Neural progenitor cell (in vitro differentiated cells): ENCODE measurements at regions not wholly inside any gene's neighbourhood (a gene's known extent, or its start where the extent isn't known, plus 50 kb on each side); places are given as distances from the start of the nearest gene placed in this dataset.
A peak's percentile ranks its signal among the peaks of the same experiment; 100 is the strongest.
"Not testable (repeated sequence)": the region's sequence is repeated elsewhere in the genome, so short reads cannot be mapped to it uniquely, and the experiment has no call there.

ENCODE experiments used
- DNase-seq: peaks from one replicate; pipeline ENCODE4 v3.0.0-alpha.2; 2016; ENCODE audit warnings: low spot score
- H2AFZ ChIP-seq: fragments of 200-600 bp; sonication (generic); replicated peaks from 2 replicates; pipeline ENCODE4 v1.6.1; 2016; ENCODE audit warnings: antibody characterized with exemption
- H3F3A ChIP-seq: fragments of 200-600 bp; sonication (generic); 2 replicates; pipeline ENCODE4 v1.6.1; 2016; ENCODE audit warnings: antibody characterized with exemption, low read depth
- H3K27ac ChIP-seq: fragments of 200-600 bp; sonication (generic); 2 replicates; pipeline ENCODE4 v1.5.1; 2016; ENCODE audit warnings: mild to moderate bottlenecking
- H3K27me3 ChIP-seq: fragments of 200-600 bp; sonication (generic); 2 replicates; pipeline ENCODE4 v1.6.1; 2016; ENCODE audit warnings: mild to moderate bottlenecking, moderate library complexity
- H3K36me3 ChIP-seq: fragments of 200-600 bp; sonication (generic); 2 replicates; pipeline ENCODE4 v1.5.1; 2016
- H3K4me1 ChIP-seq: fragments of 200-600 bp; sonication (generic); 2 replicates; pipeline ENCODE4 v1.6.1; 2016; ENCODE audit warnings: mixed run types
- H3K4me2 ChIP-seq: fragments of 200-600 bp; sonication (generic); 2 replicates; pipeline ENCODE4 v1.6.1; 2016
- H3K4me3 ChIP-seq: fragments of 200-600 bp; sonication (generic); 2 replicates; pipeline ENCODE4 v1.5.1; 2016
- H3K79me2 ChIP-seq: fragments of 200-600 bp; sonication (generic); 2 replicates; pipeline ENCODE4 v1.6.1; 2016; ENCODE audit warnings: low read depth
- H3K9ac ChIP-seq: fragments of 200-600 bp; sonication (generic); 2 replicates; pipeline ENCODE4 v1.6.1; 2016
- H3K9me3 ChIP-seq: fragments of 200-600 bp; sonication (generic); 2 replicates; pipeline ENCODE4 v1.5.1; 2016; ENCODE audit warnings: low read depth
- H4K20me1 ChIP-seq: fragments of 200-600 bp; sonication (generic); 2 replicates; pipeline ENCODE4 v1.6.1; 2016; ENCODE audit warnings: low read depth
- H3K27ac Mint-ChIP-seq: 3 replicates; pipeline ENCODE4 v1.8.0; 2021; ENCODE audit warnings: mixed read lengths
- H3K27me3 Mint-ChIP-seq: 2 replicates; pipeline ENCODE4 v1.8.0; 2022; ENCODE audit warnings: low read depth, mild to moderate bottlenecking, inconsistent platforms, moderate library complexity, mixed read lengths; ENCODE audit not compliant: insufficient read depth
- H3K36me3 Mint-ChIP-seq: 3 replicates; pipeline ENCODE4 v1.8.0; 2021; ENCODE audit warnings: mixed read lengths
- H3K4me1 Mint-ChIP-seq: 3 replicates; pipeline ENCODE4 v1.8.0; 2021; ENCODE audit warnings: mixed read lengths
- H3K4me3 Mint-ChIP-seq: 3 replicates; pipeline ENCODE4 v1.8.0; 2021; ENCODE audit warnings: mild to moderate bottlenecking, moderate library complexity, mixed read lengths
- H3K9me3 Mint-ChIP-seq: 3 replicates; pipeline ENCODE4 v1.8.0; 2020; ENCODE audit warnings: mixed read lengths
- EZH2 ChIP-seq: fragments of 200-600 bp; sonication (generic); IDR thresholded peaks from 2 replicates; pipeline ENCODE4 v1.6.1; 2017; ENCODE audit warnings: antibody characterized with exemption, mild to moderate bottlenecking, moderate library complexity
- EZH2phosphoT487 ChIP-seq: fragments of 200-600 bp; sonication (generic); IDR thresholded peaks from 2 replicates; pipeline ENCODE4 v1.6.1; 2017; ENCODE audit warnings: antibody characterized with exemption
- TF ChIP-seq, protein P1 (sequence below): fragments of 200-600 bp; sonication (generic); IDR thresholded peaks from 2 replicates; pipeline ENCODE4 v1.5.1; 2017; ENCODE audit warnings: antibody characterized with exemption, mild to moderate bottlenecking

DNA sequence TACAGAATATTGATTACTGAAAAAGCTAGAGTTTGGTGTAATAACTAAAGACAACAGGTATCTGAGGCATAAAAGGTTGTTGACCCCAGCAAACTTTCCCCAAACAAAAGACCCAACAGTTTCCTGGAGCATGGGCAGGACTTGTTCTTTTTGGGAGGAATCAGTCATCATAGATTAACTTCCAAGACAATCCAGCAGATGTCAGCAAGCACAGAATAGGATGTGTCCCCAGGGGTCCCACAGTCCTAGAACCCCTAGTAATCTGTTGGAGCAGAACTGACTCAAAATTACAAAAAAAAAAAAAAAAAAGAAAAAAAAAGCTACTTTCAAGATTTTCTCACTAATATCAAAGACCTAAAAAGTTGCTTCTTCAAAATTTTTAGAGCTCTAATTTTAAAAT lies 564.7 kb upstream of the SLC39A10 start:
- Mint-ChIP-seq H3K36me3 (no peaks in the 10 kb centered on the region), H3K9me3 (no peaks in the 10 kb centered on the region), H3K27ac (no peak overlapping the region), H3K27me3 (peaks cover 2% of the 10 kb centered on the region), H3K4me3 (no peak overlapping the region), H3K4me1 (peaks cover 5% of the 10 kb centered on the region)
- Histone ChIP-seq H3K4me2 (no peak overlapping the region), H3K27me3 (no peaks in the 10 kb centered on the region), H3K4me3 (no peak overlapping the region), H3K79me2 (no peaks in the 10 kb centered on the region), H3F3A (no peaks in the 10 kb centered on the region), H3K4me1 (peaks cover 14% of the 10 kb centered on the region), H4K20me1 (no peaks in the 10 kb centered on the region), H3K27ac (no peak overlapping the region), H3K9me3 (no peaks in the 10 kb centered on the region), H2AFZ (no peak overlapping the region), H3K9ac (no peak overlapping the region), H3K36me3 (no peaks in the 10 kb centered on the region)
- no peak for TF ChIP-seq EZH2
- TF ChIP-seq EZH2phosphoT487: no peak
- TF ChIP-seq, protein P1, sequence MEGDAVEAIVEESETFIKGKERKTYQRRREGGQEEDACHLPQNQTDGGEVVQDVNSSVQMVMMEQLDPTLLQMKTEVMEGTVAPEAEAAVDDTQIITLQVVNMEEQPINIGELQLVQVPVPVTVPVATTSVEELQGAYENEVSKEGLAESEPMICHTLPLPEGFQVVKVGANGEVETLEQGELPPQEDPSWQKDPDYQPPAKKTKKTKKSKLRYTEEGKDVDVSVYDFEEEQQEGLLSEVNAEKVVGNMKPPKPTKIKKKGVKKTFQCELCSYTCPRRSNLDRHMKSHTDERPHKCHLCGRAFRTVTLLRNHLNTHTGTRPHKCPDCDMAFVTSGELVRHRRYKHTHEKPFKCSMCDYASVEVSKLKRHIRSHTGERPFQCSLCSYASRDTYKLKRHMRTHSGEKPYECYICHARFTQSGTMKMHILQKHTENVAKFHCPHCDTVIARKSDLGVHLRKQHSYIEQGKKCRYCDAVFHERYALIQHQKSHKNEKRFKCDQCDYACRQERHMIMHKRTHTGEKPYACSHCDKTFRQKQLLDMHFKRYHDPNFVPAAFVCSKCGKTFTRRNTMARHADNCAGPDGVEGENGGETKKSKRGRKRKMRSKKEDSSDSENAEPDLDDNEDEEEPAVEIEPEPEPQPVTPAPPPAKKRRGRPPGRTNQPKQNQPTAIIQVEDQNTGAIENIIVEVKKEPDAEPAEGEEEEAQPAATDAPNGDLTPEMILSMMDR: peak; percentile 39
- DNase-seq: peak; percentile 75

DNA sequence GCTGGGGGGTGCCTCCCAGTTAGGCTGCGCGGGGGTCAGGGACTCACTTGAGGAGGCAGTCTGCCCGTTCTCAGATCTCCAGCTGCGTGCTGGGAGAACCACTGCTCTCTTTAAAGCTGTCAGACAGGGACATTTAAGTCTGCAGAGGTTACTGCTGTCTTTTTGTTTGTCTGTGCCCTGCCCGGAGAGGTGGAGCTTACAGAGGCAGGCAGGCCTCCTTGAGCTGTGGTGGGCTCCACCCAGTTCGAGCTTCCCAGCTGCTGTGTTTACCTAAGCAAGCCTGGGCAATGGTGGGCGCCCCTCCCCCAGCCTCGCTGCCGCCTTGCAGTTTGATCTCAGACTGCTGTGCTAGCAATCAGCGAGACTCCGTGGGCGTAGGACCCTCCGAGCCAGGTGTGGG lies 584.2 kb upstream of the SLC39A10 start:
- peak; percentile 41 for DNase-seq
- H3K4me3 Mint-ChIP-seq, H4K20me1 ChIP-seq: not testable (repeated sequence)

DNA sequence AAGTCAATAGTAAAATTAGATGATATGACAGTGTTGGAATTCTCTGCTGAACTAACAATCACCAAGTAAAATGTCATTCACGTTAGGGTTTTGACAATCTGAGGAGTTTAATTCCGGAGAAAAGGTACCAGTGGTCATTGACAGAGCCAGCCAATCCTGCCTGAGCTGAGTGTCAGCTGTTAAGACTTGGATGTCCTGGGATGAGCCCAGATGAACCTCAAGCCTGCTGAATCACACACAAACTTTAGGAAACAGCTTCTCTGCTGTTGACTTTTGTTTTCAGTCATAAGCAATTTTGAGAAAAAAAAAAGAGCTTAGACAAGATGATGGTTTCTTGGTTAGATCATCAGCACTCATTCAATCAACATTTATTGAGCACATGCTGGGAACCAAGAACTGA lies 600.0 kb upstream of the SLC39A10 start:
- H3K4me2 ChIP-seq: no peak overlapping the region
- Mint-ChIP-seq H3K4me1 (peaks cover 8% of the 10 kb centered on the region), H3K9me3 (no peaks in the 10 kb centered on the region), H3K36me3 (no peaks in the 10 kb centered on the region), H3K27ac (no peak overlapping the region), H3K27me3 (no peaks in the 10 kb centered on the region), H3K4me3 (no peak overlapping the region)
- H3K79me2 ChIP-seq: no peaks in the 10 kb centered on the region
- no peak overlapping the region for H3K27ac ChIP-seq
- no peak overlapping the region for H2AFZ ChIP-seq
- no peaks in the 10 kb centered on the region for H3K36me3 ChIP-seq
- no peaks in the 10 kb centered on the region for H3F3A ChIP-seq
- no peaks in the 10 kb centered on the region for H3K27me3 ChIP-seq
- H3K9ac ChIP-seq: no peak overlapping the region
- no peaks in the 10 kb centered on the region for H4K20me1 ChIP-seq
- no peak for TF ChIP-seq EZH2phosphoT487
- TF ChIP-seq, protein P1: no peak
- no peaks in the 10 kb centered on the region for H3K4me1 ChIP-seq
- no peaks in the 10 kb centered on the region for H3K9me3 ChIP-seq
- DNase-seq: no peak
- H3K4me3 ChIP-seq: no peak overlapping the region

More for the DNA sequence above, 584.2 kb upstream of the SLC39A10 start:
- H3K9me3 Mint-ChIP-seq, H3F3A ChIP-seq, H3K4me2 ChIP-seq, H3K9me3 ChIP-seq, H2AFZ ChIP-seq, H3K79me2 ChIP-seq, H3K4me3 ChIP-seq, H3K9ac ChIP-seq, H3K36me3 Mint-ChIP-seq, H3K27me3 ChIP-seq, H3K27me3 Mint-ChIP-seq, H3K4me1 ChIP-seq, H3K27ac ChIP-seq, H3K27ac Mint-ChIP-seq, H3K4me1 Mint-ChIP-seq, H3K36me3 ChIP-seq: not testable (repeated sequence)

DNA sequence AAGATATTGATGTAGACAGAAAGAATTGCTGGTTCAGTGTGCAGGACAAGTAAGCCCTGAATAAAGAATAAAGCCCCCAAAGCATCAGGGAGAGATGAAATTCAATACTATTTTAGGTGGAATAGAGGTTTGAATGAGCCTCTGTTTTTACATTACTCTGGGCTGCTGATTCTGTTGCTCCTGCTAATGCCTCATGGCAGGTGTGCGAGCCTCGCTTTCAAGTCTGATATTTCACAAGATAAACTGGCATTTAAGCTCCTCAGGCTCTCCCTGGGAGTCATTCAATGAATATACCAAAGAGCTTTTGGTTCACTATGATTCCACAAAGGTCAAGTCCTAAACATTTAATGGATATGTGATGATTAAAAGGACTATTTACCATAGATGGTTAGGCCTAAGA lies 601.0 kb upstream of the SLC39A10 start:
- Mint-ChIP-seq H3K27ac (no peak overlapping the region), H3K4me3 (no peak overlapping the region), H3K9me3 (no peaks in the 10 kb centered on the region), H3K36me3 (no peaks in the 10 kb centered on the region), H3K4me1 (peaks cover 6% of the 10 kb centered on the region), H3K27me3 (no peaks in the 10 kb centered on the region)
- Histone ChIP-seq H3F3A (no peaks in the 10 kb centered on the region), H2AFZ (no peak overlapping the region), H3K9me3 (no peaks in the 10 kb centered on the region), H3K27ac (no peak overlapping the region), H3K9ac (no peak overlapping the region), H3K4me1 (no peaks in the 10 kb centered on the region), H3K4me3 (no peak overlapping the region), H4K20me1 (no peaks in the 10 kb centered on the region), H3K4me2 (no peak overlapping the region), H3K79me2 (no peaks in the 10 kb centered on the region), H3K27me3 (no peaks in the 10 kb centered on the region), H3K36me3 (no peaks in the 10 kb centered on the region)
- no peak for DNase-seq
- TF ChIP-seq EZH2phosphoT487: no peak
- TF ChIP-seq, protein P1: no peak
